NOMO-1 treated with dmso at 0.1 percent for 144 hours (cell line): ENCODE measurements at regions not wholly inside any gene's neighbourhood (a gene's known extent, or its start where the extent isn't known, plus 50 kb on each side); places are given as distances from the start of the nearest gene placed in this dataset.

Experiments used
- DNase-seq: peaks from one replicate; lab custom pipeline; 2025; ENCODE audit not compliant: unreplicated experiment; lab: John Stamatoyannopoulos, UW

- no peak for DNase-seq
Observed at GRCh38 chr19:31694761-31695160, 345.5 kb upstream of the TSHZ3 start.

GRCh38 chr19:31699421-31699820 is 350.2 kb upstream of the TSHZ3 start:
- no peak for DNase-seq

- no peak for DNase-seq
Observed at GRCh38 chr19:31701146-31701545, 351.9 kb upstream of the TSHZ3 start.

GRCh38 chr19:31705656-31706055 is 356.4 kb upstream of the TSHZ3 start:
- DNase-seq, result no peak

GRCh38 chr19:31706131-31706530 is 356.9 kb upstream of the TSHZ3 start:
- DNase-seq, result no peak

- no peak for DNase-seq
Observed at GRCh38 chr19:31706691-31707620, 357.7 kb upstream of the TSHZ3 start.

- DNase-seq, result no peak
Observed at GRCh38 chr19:31708520-31708919, 359.3 kb upstream of the TSHZ3 start.

- no peak for DNase-seq
Observed at GRCh38 chr19:31709476-31709875, 360.2 kb upstream of the TSHZ3 start.

- DNase-seq, result no peak
Observed at GRCh38 chr19:31715249-31715945, 366.2 kb upstream of the TSHZ3 start.

GRCh38 chr19:31716826-31717225 is 367.6 kb upstream of the TSHZ3 start:
- no peak for DNase-seq

- DNase-seq, result no peak
Observed at GRCh38 chr19:31717269-31717923, 368.2 kb upstream of the TSHZ3 start.

- DNase-seq, result no peak
Observed at GRCh38 chr19:31718032-31718431, 368.8 kb upstream of the TSHZ3 start.

- no peak for DNase-seq
Observed at GRCh38 chr19:31718898-31719297, 369.7 kb upstream of the TSHZ3 start.

GRCh38 chr19:31723101-31723500 is 373.9 kb upstream of the TSHZ3 start:
- no peak for DNase-seq

GRCh38 chr19:31725051-31725450 is 375.8 kb upstream of the TSHZ3 start:
- DNase-seq, result no peak

- no peak for DNase-seq
Observed at GRCh38 chr19:31727536-31727935, 378.3 kb upstream of the TSHZ3 start.

- no peak for DNase-seq
Observed at GRCh38 chr19:31730270-31730669, 381.0 kb upstream of the TSHZ3 start.

GRCh38 chr19:31733591-31733990 is 384.4 kb upstream of the TSHZ3 start:
- DNase-seq, result no peak

GRCh38 chr19:31742249-31742648 is 393.0 kb upstream of the TSHZ3 start:
- DNase-seq, result no peak

GRCh38 chr19:31745731-31746130 is 396.5 kb upstream of the TSHZ3 start:
- no peak for DNase-seq

GRCh38 chr19:31749231-31749630 is 400.0 kb upstream of the TSHZ3 start:
- DNase-seq, result no peak

- DNase-seq, result no peak
Observed at GRCh38 chr19:31759359-31759758, 410.1 kb upstream of the TSHZ3 start.
